Suppressor macrophage treated with lipopolysaccharide for 1 hour (primary cell): ENCODE measurements at regions not wholly inside any gene's neighbourhood (a gene's known extent, or its start where the extent isn't known, plus 50 kb on each side); places are given as distances from the start of the nearest gene placed in this dataset.

Experiments
- DNase-seq, 3 donors: peaks; one replicate each; pipeline ENCODE4 v3.0.0-alpha.2; 2020 to 2022

GRCh38 chr12:125225641-125226040, 160.4 kb downstream of the AACS start:
- DNase-seq = no peak

- no peak for DNase-seq
These were observed 163.5 kb downstream of the AACS start for GRCh38 chr12:125228519-125229260.

GRCh38 chr12:125229878-125230530, 164.8 kb downstream of the AACS start:
- DNase-seq = no peak

DNA sequence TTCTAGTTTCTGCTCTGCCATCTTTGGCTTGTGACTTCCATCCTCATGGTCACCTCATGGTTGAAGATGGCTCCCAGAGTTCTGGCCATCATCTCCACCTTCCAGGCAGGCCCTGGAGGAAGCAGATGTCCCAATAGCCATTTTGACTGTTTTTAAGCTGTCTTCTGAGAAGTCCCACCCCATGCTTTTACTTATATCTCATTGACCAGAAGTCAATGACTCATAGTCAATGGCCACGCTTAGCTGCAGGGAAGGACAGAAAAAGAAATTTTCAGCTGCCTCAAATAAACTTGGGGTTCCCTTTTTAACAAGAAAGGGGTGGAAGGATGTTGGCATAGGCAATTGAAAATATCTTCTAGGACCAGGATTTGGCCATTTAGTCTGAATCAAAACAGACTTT, 168.1 kb downstream of the AACS start:
- DNase-seq = peak in 1 of 3 donors; percentile 22

DNA sequence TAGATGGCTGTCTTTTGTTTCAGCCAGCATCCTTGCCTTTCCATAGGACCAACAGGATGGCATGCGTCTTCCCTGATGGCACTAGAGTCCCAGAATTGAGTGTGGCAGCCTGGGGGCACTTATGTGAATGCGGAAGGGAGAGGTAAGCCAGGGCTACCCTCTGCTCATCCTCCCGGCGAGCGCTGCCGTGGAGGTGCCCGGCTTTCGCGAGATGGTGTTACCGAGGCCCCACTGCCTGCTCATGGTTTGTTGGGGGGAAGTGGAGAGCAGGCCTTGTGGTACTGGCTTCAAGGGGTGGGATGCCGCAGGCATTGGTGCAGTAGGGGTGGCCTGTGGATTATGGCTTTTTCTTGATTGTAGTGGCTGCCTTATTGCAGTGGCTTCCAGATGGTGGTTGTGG, 174.3 kb downstream of the AACS start:
- DNase-seq = no peak

DNA sequence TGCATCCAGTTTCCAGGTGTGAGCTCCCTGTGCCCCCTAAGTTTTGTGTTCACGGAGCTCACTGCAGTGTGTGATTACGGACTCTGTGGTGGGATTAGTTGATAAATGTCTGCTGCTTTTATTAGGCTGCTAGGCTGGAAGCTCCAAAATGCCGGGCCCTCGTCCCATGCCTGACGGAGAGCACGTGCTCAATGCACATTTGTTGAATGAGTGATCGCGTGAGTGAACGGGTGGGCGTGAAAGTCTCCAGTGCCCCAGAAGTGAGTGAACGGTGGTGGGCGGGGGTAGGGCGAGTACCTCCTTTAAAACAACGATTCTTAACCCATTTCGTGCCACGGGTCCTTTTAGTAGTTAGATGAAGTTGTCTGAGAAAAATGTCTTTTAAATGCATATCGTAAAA, 175.5 kb downstream of the AACS start:
- DNase-seq = no peak

GRCh38 chr12:125243811-125244210, 178.6 kb downstream of the AACS start:
- DNase-seq = no peak

DNA sequence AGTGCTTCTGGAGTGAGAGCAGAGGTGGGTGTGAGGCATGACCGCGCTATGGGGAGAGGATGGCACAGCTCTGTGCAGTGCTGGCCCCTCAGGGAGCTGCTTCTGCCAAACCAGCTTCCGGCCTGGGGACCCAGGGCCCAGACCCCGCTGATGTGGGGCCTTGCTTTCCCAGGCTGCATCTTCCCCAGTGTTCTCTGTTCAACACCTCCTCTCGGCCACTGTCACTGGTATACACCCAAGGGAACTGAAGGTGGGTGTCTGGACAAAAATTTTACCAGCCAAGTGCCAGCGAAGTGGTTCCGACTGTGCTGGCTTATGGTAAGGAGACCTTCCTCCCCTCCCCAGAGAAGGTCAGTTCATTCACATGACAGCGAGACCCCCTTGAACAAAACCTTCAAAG, 179.1 kb downstream of the AACS start:
- DNase-seq = no peak

DNA sequence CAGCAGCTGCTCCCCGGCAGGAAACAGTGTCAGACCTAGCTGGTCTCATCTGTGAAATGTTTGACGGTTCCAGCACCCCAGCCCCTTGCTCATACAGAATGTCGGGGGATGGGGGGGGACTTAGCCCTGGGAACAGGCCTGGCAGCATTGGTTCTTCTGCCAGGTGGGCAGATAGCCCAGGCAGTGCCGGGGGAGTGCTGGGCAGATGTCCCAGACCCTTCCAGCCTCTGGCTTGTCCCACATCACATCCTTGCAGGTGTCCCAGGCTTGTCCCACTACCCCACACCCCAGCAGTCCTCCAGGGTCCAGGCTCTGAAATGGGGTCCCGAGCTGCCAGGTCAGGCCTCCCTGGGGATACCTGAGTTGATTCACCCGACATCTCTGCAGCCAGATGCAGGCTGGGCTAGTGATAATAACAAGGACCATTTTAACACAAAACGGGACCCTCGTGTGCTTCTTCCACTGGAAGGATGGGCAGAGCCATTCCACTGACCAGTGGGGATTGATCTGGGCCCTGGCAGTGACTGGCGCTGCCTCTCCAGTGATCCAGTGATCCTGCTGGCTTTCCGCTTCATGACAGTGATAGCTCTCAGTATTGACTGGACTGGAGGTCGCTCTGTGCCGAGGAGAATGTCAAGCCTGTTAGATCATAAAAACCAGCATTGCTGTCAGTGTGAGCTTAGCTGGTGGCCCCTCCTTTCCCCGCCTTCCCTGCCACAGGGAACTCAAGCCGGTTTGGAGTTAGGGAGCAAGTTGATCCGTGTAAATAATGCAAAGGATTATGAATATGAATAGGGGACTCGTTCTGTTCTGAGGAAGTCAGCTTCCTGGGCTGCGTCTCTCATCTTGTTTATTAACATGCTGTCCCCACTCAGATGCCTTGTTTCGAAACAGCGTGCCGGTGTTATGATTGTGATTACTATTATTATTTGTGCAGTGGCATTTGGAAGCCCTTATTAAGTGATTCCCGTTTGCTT, 180.6 kb downstream of the AACS start:
- no peak for DNase-seq

DNA sequence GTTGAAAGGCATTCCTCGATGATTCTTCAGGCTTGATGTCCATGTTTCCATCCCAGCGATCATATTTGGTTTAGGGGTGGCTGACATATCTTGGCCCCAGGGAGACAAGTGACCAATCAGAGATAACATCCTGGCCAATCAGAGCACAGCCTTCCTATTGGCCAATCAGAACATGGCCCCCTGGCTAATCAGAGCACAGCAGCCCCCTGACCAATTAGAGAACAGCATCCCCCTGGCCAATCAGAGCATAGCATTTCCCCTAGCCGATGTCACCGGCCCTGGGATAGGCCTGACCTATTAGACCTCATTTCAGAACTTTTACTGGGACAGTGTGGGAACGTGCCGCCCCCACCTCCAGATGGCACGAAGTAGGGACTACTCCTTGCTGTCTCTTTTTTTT, 182.2 kb downstream of the AACS start:
- DNase-seq = no peak

- DNase-seq = no peak
These were observed 184.0 kb downstream of the AACS start for GRCh38 chr12:125249066-125249824.

GRCh38 chr12:125249932-125250331, 184.7 kb downstream of the AACS start:
- DNase-seq = no peak

DNA sequence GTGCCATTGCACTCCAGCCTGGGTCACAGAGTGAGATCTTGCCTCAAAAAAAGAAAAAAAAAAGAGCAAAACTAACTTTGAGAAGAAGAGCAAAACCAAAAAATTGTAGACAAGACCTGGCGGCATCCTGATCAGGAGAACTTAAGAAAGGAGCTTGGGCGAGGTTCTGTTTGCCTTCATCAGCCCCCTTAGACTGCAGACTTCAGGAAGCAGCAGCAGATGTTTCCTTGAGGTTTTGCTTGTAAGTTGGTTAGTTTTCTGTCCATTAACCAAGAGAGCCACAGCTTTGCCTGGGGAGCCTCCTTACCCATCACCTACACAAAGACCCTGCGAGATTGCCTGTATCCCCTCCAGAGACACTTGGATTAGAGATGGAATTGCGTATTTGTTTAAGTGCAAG, 189.0 kb downstream of the AACS start:
- no peak for DNase-seq

GRCh38 chr12:125254856-125255255, 189.6 kb downstream of the AACS start:
- DNase-seq = no peak

DNA sequence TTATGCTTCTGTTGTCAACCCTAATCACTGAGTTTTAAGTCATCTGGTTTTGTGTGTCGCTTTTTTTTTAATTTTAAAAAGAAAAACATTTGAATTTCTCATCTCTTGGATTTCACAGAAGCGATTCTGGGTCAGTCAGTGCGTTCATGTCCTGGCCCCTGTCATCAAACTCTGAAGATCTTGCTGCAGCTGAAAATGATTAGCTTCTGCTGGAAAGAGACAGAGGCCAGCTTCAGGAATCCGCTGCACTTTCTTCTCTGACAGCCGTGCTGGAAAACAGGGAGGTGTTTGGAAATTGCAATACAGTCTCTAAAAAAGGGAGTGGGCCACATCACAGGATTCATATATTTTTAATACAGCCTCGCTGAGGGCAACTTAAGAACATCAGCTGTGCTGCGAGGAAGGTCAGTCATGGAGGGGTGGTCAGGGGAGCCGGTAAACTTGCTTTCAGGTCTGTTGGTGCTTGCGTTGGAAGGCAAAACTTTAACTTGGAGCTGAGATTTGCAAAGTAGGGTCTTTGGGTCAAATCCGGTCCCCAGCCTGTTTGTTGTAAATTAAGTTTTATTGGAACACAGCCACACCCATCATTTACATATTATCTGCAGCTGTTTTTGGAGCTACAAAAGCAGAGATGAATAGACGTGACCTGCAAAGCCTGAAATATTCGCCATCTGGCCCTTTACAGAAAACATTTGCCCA, 190.8 kb downstream of the AACS start:
- no peak for DNase-seq

GRCh38 chr12:125256634-125256936, 191.3 kb downstream of the AACS start:
- DNase-seq = no peak

DNA sequence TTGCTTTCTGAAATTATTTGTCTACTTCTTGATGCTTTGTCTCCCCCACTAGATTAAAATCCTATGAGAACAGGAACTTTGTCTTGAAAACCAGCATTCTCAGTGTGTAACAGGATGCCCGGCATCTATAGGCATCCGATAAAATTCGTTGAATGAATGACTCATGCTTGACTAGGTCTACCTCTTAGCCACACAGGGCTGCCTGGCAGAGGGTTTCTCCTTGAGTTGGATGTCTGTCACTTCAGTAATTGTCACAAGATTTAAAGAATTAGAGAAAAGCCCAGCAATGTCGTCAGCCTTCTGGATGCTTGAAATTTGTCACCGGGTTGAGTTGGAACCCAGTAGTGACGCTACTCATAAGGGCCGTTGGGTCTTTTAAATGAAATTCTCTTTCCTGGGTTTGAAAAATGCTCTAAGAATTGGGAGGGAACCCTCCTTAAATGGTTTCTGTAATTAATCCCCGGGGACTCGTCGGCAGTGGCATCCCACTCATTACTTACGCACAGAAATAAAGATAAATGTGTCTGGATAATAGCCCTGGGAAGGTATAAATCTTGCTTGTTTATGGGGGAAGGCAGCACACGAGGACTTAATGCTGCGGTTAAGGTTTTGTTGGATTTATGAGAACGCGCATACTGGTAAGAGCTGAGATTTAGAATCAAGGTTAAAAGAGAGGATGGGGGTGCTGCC, 194.1 kb downstream of the AACS start:
- no peak for DNase-seq

DNA sequence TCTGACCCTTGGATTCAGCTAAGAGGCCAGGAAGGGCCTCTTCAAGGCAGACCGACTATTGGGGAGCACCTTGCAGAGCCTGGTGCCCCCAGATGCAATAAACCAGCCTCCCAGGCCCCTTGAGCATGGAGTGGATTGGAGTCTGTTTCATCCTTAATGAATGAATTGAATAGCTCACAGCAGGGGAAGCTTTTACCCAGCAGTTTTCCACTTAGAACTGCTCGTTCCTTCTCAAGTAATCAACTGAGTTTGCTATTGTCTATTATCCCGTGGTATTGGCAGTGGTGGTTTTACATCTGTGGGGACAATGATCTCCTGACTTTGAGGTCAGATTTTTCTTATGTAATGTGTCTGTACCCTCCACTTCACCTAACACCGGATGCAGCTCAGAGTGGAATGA, 197.6 kb downstream of the AACS start:
- DNase-seq = no peak

DNA sequence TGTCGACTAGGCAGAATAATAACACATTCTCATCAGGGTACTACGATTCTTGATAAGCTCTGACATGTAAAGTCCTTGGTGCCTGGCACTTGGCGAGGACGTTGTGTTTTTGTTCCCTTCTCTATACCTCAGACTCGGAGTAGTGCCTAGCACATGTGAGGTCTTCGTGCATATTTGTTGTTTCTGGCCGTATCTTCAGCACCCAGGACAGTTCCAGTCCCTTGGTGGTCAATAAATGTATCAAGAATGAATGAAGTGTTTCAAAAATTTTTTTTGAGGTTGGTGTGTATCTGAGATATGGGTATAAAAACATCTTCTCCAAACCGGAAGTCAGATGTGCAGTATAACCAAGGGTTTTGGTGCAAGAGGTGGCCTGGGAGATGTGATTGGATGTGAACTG, 198.2 kb downstream of the AACS start:
- DNase-seq = no peak

GRCh38 chr12:125267114-125267513, 201.9 kb downstream of the AACS start:
- peak; percentile 10 to 32 (median 20) for DNase-seq

GRCh38 chr12:125269276-125269675, 204.0 kb downstream of the AACS start:
- no peak for DNase-seq

GRCh38 chr12:125271892-125272291, 206.7 kb downstream of the AACS start:
- no peak for DNase-seq
